ENCODE measurements at regions not wholly inside any gene's neighbourhood (a gene's known extent, or its start where the extent isn't known, plus 50 kb on each side); places are given as distances from the start of the nearest gene placed in this dataset.

DNA sequence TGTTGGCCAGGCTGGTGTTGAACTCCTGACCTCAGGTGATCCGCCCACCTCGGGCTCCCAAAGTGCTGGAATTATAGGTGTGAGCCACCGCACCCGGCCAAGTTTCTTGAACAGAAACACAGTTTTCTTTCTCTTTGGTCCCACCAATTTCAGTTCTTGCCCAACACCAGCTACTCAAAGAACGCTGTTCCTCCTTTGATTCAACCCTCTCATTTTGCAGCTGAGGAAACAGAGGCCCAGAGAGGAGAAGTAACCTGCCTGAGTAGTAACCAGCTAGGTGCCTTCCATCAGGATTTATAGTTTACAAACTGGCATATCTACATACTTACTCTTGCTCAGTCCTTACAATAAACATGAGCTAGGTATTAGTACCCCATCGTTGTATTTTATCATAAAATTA, 119.9 kb downstream of the SYF2 start:
- TF ChIP-seq, protein P1, sequence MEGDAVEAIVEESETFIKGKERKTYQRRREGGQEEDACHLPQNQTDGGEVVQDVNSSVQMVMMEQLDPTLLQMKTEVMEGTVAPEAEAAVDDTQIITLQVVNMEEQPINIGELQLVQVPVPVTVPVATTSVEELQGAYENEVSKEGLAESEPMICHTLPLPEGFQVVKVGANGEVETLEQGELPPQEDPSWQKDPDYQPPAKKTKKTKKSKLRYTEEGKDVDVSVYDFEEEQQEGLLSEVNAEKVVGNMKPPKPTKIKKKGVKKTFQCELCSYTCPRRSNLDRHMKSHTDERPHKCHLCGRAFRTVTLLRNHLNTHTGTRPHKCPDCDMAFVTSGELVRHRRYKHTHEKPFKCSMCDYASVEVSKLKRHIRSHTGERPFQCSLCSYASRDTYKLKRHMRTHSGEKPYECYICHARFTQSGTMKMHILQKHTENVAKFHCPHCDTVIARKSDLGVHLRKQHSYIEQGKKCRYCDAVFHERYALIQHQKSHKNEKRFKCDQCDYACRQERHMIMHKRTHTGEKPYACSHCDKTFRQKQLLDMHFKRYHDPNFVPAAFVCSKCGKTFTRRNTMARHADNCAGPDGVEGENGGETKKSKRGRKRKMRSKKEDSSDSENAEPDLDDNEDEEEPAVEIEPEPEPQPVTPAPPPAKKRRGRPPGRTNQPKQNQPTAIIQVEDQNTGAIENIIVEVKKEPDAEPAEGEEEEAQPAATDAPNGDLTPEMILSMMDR (IDR thresholded peaks at IDR 0.05), result no peak
- TF ChIP-seq EZH2 (IDR thresholded peaks at IDR 0.05; ENCODE audit: borderline replicate concordance, insufficient read depth, low read depth, low read length, poor library complexity, severe bottlenecking), result no peak
- Histone ChIP-seq H3K27me3 (replicated peaks in 1 of 4; ENCODE audit: control extremely low read depth in 1 of 4, control insufficient read depth in 3 of 4, insufficient read depth in 4 of 4, low read length in 3 of 4) (peaks cover 0 to 14% (median 2%) of the 10 kb centered on the region in 4 experiments), H3K4me3 (ENCODE audit: control extremely low read depth in 1 of 5, extremely low read depth in 1 of 5, insufficient read depth in 1 of 5, low read depth in 2 of 5, low read length in 4 of 5) (no peak overlapping the region), H3K27ac (ENCODE audit: low read length in 2 of 2) (no peak overlapping the region), H3K9ac (ENCODE audit: low read length) (no peak overlapping the region), H3K36me3 (replicated peaks in 1 of 2; ENCODE audit: control extremely low read depth in 1 of 2, control insufficient read depth in 1 of 2, extremely low read depth in 1 of 2, insufficient read depth in 2 of 2, low read length in 1 of 2) (no peaks in the 10 kb centered on the region), H3K4me2 (replicated peaks; ENCODE audit: low read depth, low read length, poor library complexity, severe bottlenecking) (no peak overlapping the region), H3K79me2 (ENCODE audit: control insufficient read depth, insufficient read depth, low read length) (no peaks in the 10 kb centered on the region), H3K9me3 (ENCODE audit: control extremely low read depth in 1 of 3, control insufficient read depth in 2 of 3, insufficient read depth in 1 of 3, low read length in 2 of 3) (peaks cover 0 to 12% (median 11%) of the 10 kb centered on the region in 3 donors), H3K4me1 (ENCODE audit: control insufficient read depth in 2 of 2, insufficient read depth in 2 of 2, low read length in 2 of 2) (no peaks in the 10 kb centered on the region), H2AFZ (ENCODE audit: insufficient read depth, low read depth, low read length, poor library complexity, severe bottlenecking) (no peak overlapping the region), H4K20me1 (ENCODE audit: control insufficient read depth, insufficient read depth, low read length, poor library complexity, severe bottlenecking) (no peaks in the 10 kb centered on the region)
- DNase-seq (no peak), ATAC-seq (ENCODE audit: low read depth) (no peak)
- ChIA-PET POLR2A (interaction anchor here (0.6 kb wide), 1 partner anchor 145 kb away, joined by 5 read pairs; no protein-coding TSS in a partner anchor), CTCF (interaction anchor here (0.8 kb wide), 1 partner anchor 12 kb away, joined by 3 read pairs; no protein-coding TSS in a partner anchor)
- peaks cover 1% of the 10 kb centered on the region for H3K9me3 Mint-ChIP-seq (ENCODE audit: insufficient read depth)
- peaks cover 2% of the 10 kb centered on the region for H3K4me1 Mint-ChIP-seq
- H3K4me3 Mint-ChIP-seq, result no peak overlapping the region
- 87% methylated on average over 5 of the region's 6 CpGs for WGBS (ENCODE audit: insufficient coverage)
- intact Hi-C loops (cut with micrococcal nuclease), result no loop called here
- no peak overlapping the region for H3K27ac Mint-ChIP-seq
- H3K27me3 Mint-ChIP-seq, result peaks cover 21% of the 10 kb centered on the region

DNA sequence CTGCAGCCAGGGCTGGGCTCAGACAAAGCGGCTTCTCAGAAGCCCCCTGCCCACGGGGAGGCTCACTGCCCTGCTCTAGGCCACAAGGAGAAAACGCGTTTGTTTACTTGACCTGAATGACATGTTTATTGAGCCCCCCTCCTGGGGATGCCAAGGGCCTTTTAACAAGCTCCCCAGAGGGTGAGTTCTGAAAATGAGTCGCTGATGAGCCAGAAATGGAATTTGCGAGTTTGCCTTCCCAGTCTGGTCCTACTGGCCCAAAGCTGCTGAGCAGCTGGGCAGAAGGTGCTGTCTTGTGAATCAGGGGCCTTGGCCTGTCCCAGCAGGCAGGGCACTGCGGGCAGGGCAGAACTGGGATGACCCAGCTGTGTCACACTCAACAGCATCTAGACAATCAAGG, 120.6 kb downstream of the SYF2 start:
- H3K4me1 ChIP-seq (ENCODE audit: control insufficient read depth in 2 of 2, insufficient read depth in 2 of 2, low read length in 2 of 2), result no peaks in the 10 kb centered on the region
- Mint-ChIP-seq H3K4me1 (peaks cover 2% of the 10 kb centered on the region), H3K9me3 (ENCODE audit: insufficient read depth) (peaks cover 1% of the 10 kb centered on the region), H3K4me3 (no peak overlapping the region), H3K27me3 (peaks cover 15% of the 10 kb centered on the region), H3K27ac (no peak overlapping the region)
- no peaks in the 10 kb centered on the region for H3K79me2 ChIP-seq (ENCODE audit: control insufficient read depth, insufficient read depth, low read length)
- TF ChIP-seq EZH2 (IDR thresholded peaks at IDR 0.05; ENCODE audit: borderline replicate concordance, insufficient read depth, low read depth, low read length, poor library complexity, severe bottlenecking), result no peak
- TF ChIP-seq, protein P1 (IDR thresholded peaks at IDR 0.05), result no peak
- DNase-seq (no peak), ATAC-seq (ENCODE audit: low read depth) (no peak)
- no peak overlapping the region for H3K4me3 ChIP-seq (ENCODE audit: control extremely low read depth in 1 of 5, extremely low read depth in 1 of 5, insufficient read depth in 1 of 5, low read depth in 2 of 5, low read length in 4 of 5)
- H2AFZ ChIP-seq (ENCODE audit: insufficient read depth, low read depth, low read length, poor library complexity, severe bottlenecking), result no peak overlapping the region
- H3K9ac ChIP-seq (ENCODE audit: low read length), result no peak overlapping the region
- peaks cover 0 to 17% (median 2%) of the 10 kb centered on the region in 4 experiments for H3K27me3 ChIP-seq (replicated peaks in 1 of 4; ENCODE audit: control extremely low read depth in 1 of 4, control insufficient read depth in 3 of 4, insufficient read depth in 4 of 4, low read length in 3 of 4)
- ChIA-PET CTCF (no interaction called here), POLR2A (interaction anchor here (0.6 kb wide), 1 partner anchor 145 kb away, joined by 5 read pairs; no protein-coding TSS in a partner anchor)
- H4K20me1 ChIP-seq (ENCODE audit: control insufficient read depth, insufficient read depth, low read length, poor library complexity, severe bottlenecking), result no peaks in the 10 kb centered on the region
- H3K9me3 ChIP-seq (ENCODE audit: control extremely low read depth in 1 of 3, control insufficient read depth in 2 of 3, insufficient read depth in 1 of 3, low read length in 2 of 3), result peaks cover 0 to 11% (median 10%) of the 10 kb centered on the region in 3 donors
- no peaks in the 10 kb centered on the region for H3K36me3 ChIP-seq (replicated peaks in 1 of 2; ENCODE audit: control extremely low read depth in 1 of 2, control insufficient read depth in 1 of 2, extremely low read depth in 1 of 2, insufficient read depth in 2 of 2, low read length in 1 of 2)
- H3K4me2 ChIP-seq (replicated peaks; ENCODE audit: low read depth, low read length, poor library complexity, severe bottlenecking), result no peak overlapping the region
- intact Hi-C loops (cut with micrococcal nuclease), result no loop called here
- WGBS (ENCODE audit: insufficient coverage), result 96% methylated on average over 6 of the region's 7 CpGs
- H3K27ac ChIP-seq (ENCODE audit: low read length in 2 of 2), result no peak overlapping the region
